SK-N-MC (cell line): ENCODE measurements at regions not wholly inside any gene's neighbourhood (a gene's known extent, or its start where the extent isn't known, plus 50 kb on each side); places are given as distances from the start of the nearest gene placed in this dataset.

Source experiments
- EZH2 ChIP-seq: fragments of 200-600 bp; sonication (generic); IDR thresholded peaks from one replicate; pipeline ENCODE4 v1.6.1; 2017; ENCODE audit warnings: antibody characterized with exemption
- FOXP2 ChIP-seq: optimal IDR thresholded peaks from 2 replicates; pipeline ENCODE3; 2011; ENCODE audit warnings: mild to moderate bottlenecking, moderate library complexity; ENCODE audit not compliant: insufficient read depth; ENCODE audit errors: extremely low read length, control extremely low read depth
- POLR2AphosphoS5 ChIP-seq: IDR thresholded peaks from 2 replicates; pipeline ENCODE4 v1.6.1; 2012; ENCODE audit warnings: mild to moderate bottlenecking, low read depth, low read length, borderline replicate concordance

DNA sequence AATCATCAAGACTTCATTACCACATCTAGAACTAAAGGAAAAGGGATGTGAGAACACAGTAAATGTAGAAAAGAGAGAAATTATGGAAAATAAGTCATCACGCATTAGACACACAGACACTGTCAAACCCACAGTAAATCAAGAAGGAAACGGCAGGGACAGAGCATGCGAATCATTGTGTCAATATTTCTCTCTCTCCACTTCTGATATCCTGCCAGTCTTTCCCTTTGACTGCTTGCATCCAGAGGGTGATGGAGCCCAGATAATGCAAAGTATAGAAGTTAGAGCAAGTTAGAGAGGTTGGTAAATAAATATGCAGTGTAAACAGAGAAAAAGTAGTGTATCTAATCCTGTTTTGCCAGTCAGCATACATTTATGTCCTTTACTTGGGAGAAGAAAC, 706.8 kb upstream of the ANO3 start:
- no peak for TF ChIP-seq EZH2
- TF ChIP-seq POLR2AphosphoS5, result no peak
- TF ChIP-seq FOXP2, result no peak
